Posterior vena cava (tissue), 2 donors: ENCODE measurements at regions not wholly inside any gene's neighbourhood (a gene's known extent, or its start where the extent isn't known, plus 50 kb on each side); places are given as distances from the start of the nearest gene placed in this dataset.
A peak's percentile ranks its signal among the peaks of the same experiment; 100 is the strongest.

Experiments
- DNase-seq: peaks from one replicate; pipeline ENCODE4 v3.0.0-alpha.2; 2020; ENCODE audit warnings: low spot score
- intact Hi-C, 2 donors: fragments of 100-400 bp; cut with DNase I; formaldehyde crosslinking; loops; one replicate each; pipeline versions ENCODE4 v1.14.1 to v1.14.2; 2022 to 2023
- microRNA-seq, 2 donors: library from miRNA; unstranded; fragments of <30 nt; microRNA quantifications; one replicate each; pipeline ENCODE4 v1.2.0, GENCODE V29; 2020 to 2021; ENCODE audit warnings: borderline microRNAs expressed in 2 of 2
- donor health status: DM: yes; HTN: yes; CAD: no.
- donor health status: DM: yes; HTN: yes; CAD: no.

- intact Hi-C loops: no loop called here
- DNase-seq: peak; percentile 49
Measured at GRCh38 chr2:12663306-12664037, 53.3 kb upstream of the TRIB2 start.

GRCh38 chr2:12665334-12665733 is 51.4 kb upstream of the TRIB2 start:
- DNase-seq: no peak

GRCh38 chr2:12666445-12666844 is 50.3 kb upstream of the TRIB2 start:
- intact Hi-C loops: no loop called here
- no peak for DNase-seq

More at GRCh38 chr2:12665334-12665733, 51.4 kb upstream of the TRIB2 start:
- intact Hi-C loops: no loop called here

Small RNA genes lying in the stretch of these regions (microRNA-seq; reads per million reads assigned to microRNA genes)
- gene MIR3681: 0 to 0.26 reads per million in 2 donors
